ENCODE measurements at regions not wholly inside any gene's neighbourhood (a gene's known extent, or its start where the extent isn't known, plus 50 kb on each side); places are given as distances from the start of the nearest gene placed in this dataset.

DNA sequence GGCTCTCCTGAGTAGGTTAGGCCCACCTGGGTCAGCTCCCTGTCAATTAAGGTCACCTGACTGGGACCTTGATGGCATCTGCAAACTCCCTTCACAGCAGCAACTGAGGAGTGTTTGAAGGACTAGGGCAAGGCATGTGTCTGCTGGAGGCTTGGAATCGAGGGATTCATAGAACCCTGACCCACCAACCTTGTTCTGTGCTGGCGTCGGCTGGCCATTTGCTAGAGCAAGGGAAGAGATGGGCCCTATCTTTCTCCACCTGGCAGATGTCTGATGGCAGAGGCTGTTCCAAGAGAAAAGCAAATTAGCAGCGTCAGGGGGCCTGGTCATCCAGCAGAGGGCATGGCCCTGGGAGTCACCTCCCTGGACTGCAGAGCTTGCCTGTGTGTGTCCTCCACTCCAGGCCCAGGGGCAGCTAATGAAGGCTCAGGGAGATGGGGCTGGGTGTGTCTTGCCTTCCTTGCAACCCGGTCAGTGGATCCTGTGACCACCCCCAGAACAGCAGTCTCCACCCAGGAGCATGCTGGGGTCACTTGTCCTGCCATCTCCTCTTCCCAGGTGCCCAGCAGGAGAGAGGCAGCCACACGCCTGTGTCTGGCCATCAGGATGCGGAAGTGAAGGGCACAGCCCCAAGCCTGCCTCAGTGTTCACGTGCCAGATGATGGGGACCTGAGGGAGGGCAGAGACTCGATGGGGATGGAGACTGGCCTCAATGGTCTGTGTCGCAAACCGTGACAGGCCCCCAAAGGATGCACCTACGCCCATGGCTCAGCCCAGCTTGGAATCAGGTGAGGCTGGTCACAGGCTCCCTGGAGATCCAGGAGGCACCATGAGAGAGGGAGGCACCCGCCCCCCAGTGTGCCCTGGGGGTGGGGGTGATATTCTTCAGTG, 53.9 kb downstream of the BARX1 start:
- no peak for DNase-seq (ENCODE audit: low spot score)

- no peak for DNase-seq (ENCODE audit: low spot score)
Measured at GRCh38 chr9:93900436-93900819, 54.7 kb downstream of the BARX1 start.

DNA sequence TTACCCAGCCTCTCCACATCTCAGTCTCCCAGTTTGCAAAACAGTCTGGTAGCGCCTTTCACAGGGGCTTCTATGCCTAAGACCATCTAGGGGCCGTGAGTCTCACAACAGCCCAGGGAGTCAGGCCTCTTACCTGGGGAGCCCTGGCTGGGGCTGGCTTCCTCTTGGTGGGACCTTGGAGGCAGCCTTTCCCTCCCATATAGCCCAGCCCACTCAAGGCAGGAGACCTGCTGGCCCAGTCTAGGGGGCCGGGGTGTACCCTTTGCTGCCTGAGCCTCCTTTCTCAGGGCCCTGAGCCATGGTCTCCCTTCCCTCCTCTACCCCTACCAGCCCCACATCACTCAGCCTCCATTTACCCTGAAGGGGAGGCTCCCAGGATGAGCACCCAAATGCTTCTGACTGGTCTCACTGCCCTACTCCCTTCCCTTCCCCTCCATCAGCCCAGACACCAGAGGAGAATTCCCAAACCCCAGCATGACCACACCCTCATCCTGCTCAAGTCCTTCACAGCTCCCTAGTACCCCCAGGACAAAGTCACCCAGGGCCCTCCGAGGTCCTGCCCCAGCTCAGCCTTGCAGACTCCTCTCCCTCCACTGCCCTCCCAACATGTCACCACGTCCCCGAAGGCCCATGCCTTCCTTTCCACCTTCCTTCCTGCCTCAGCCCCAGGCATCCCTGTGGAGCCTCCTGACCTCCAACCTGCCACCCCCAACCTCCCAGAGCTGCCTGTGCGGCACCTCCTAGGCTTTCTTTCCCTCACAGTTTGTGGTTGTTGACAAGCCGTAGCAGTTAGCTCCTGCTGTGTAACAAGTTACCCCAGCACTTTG, 55.3 kb downstream of the BARX1 start:
- DNase-seq (ENCODE audit: low spot score) = no peak

- no peak for DNase-seq (ENCODE audit: low spot score)
Measured at GRCh38 chr9:93898502-93899426, 56.4 kb downstream of the BARX1 start.

DNA sequence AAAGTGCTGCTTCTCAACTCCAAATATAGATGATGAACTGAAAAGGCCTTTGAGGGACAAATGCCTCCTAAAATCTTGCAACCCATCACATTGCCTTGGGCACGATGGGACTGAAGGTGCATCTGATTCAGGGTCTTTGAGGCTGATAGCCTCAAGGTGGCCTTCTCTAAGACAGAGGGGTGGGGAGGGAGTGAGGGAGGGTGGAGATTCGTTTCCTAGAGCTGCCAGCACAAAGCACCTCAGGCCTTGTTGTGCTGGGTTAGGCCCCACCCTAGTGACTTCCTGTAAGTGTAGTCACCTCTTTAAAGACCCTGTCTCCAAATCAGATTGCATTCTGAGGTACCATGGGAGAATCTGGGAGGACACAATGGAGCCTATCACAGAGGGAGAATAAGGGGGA, 57.1 kb downstream of the BARX1 start:
- DNase-seq (ENCODE audit: low spot score) = no peak

GRCh38 chr9:93897075-93897970, 57.8 kb downstream of the BARX1 start:
- DNase-seq (ENCODE audit: low spot score) = no peak

DNA sequence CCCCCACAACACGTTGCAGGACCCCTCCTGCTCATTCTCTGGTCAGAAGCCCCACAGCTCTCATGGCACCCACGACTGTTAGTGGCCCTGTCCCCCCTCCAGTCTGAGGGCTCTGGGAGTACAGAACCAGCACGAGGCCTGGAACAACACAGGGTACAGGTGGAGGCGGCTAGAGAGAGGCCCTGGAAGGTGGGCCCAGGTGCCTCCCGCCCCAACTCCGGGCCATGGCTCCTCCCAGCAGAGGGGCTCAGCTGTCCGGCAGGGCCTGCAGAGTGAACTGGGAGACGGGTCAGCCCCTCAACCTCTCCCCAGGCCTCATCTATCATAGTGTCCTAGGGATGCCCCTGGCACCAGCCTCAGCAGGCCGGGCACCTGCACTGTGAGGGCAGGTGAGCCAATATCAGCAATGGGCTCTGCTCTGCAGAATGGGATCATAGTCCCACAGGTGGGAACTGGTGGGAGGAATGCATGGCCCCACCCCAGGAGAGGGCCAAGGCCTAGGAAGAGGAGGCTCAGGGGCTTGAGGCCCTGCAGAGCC, 58.6 kb downstream of the BARX1 start:
- DNase-seq (ENCODE audit: low spot score) = no peak

DNA sequence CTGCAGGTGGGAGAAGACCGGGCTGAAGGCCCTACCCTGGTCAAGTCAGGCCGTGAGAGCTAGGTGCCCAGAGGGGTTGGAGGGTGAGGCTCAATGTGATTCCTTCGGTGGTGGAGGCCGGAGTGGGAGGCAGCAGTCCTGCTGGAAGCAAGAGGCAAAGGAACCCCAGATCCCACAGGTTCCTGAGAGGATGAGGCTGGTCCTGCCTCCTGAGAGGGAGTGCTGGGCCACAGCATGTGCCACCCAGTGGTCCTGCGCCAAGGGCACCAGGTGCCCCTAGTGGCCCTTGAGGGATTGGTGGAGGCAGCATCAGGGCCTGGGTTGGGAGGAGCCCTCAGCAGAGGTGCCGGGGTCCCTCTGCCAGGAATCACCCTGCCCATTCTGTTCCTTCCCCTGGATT, 59.1 kb downstream of the BARX1 start:
- DNase-seq (ENCODE audit: low spot score) = no peak

DNA sequence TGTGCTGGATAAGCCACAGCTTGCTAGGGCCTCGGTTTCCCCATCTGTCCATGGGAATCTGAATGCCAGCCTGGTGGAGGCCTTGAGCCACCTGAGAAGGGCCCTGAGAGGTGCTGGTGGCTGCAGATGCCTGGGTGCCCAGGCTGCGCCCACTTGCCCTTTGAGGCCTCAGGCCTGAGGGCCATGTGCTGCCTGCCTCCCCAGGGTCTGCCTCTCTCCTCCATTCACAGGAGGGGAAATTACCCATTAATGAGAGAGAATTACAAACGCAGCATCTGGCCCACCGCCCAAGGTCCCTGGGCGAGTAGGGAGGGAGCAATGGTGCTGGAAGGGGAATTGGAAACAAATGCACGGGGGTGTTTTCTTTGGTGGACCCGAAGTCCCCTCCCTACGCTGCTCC, 59.6 kb downstream of the BARX1 start:
- DNase-seq (ENCODE audit: low spot score) = no peak

- no peak for DNase-seq (ENCODE audit: low spot score)
Measured at GRCh38 chr9:93894691-93895079, 60.5 kb downstream of the BARX1 start.

DNA sequence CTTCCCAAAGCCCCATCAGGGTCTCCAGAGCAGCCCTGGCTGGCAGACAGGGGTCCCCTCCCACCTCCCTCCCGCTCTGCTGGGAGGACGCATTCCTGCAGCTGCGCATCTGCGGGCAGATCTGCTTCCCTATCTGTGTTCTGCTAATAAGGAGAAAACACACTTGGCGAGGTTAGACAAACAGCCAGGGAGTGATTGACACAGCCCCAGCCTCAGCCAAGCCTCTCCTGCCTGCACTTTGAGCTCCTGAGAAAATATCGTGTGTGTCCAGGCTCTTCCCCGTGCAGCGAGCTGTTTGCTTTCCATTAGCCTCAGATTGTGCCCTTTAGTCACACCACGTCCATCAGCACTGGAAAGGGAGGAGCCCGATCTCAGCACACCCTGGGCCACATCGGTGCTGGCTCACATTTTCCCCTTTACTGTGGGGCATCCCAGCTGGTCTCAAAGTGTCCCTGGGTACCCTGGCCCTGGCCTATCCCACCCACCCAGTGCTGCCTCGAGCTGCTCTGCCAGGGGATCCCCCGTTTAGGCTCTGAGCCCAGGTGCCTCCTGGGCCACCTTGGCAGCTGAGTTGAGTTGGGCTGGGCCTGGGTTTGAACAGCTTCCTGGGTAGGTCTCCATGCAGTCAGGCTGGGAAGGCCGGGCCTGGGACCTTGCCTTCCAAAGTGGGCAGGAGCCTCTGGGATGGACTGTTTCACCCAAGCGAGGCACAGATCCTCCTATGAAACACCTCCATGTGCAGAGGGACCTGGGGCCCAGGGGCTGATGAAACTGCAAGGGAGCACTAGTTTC, 61.1 kb downstream of the BARX1 start:
- no peak for DNase-seq (ENCODE audit: low spot score)

GRCh38 chr9:93893194-93893593, 62.0 kb downstream of the BARX1 start:
- no peak for DNase-seq (ENCODE audit: low spot score)

DNA sequence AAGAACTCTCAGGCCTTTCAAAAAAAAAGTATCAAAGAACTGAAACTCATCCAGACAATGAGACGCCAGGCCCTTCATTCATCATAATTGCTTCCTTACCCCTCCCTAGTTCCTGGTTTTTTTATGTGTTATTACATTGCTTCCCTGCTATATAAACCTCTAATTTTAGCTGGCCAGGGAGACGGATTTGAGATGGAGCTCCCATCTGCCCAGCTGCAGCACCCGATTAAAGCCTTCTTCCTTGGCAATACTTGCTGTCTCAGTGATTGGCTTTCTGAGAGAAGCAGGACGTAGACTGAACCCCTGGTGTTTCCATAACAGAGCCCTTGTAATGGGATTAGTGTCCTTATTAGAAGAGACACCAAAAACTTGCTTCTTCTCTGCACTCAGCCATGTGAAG, 62.4 kb downstream of the BARX1 start:
- no peak for DNase-seq (ENCODE audit: low spot score)

DNA sequence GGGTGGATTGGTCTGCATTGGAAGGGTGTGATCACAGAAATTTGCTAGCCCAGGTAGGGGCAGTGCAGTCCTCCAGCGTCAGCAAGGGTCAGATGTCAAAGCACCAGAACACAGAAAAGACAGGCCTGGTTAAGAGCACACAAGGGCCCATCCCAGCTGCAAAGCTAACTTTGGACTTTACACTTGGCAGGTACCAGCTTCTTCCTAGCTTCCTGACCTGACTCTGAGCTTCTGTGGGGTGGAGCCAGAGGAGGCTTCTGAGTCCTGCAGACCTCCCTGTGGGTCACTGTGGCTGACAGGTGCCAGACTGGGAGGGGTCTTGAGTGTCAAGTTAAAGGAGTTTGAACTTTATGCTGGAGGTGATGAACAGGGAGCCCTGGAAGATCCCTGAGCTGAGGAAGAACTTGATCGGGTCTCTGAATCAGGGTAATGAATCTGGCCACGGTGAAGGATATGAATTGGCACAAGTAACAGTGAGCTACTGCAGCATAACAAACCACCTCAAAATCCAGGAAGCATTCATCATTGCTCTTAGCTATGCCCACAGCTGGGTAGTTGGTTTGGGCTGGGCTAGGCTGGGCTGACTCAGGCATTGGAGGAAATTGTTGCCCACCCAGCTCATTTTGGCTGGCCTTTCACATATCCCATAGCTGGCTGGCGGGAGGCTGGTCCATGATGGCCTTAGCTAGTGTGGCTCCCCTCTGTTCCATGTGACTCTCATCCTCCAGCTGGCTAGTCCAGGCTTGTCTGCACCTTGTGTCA, 63.4 kb downstream of the BARX1 start:
- no peak for DNase-seq (ENCODE audit: low spot score)

DNA sequence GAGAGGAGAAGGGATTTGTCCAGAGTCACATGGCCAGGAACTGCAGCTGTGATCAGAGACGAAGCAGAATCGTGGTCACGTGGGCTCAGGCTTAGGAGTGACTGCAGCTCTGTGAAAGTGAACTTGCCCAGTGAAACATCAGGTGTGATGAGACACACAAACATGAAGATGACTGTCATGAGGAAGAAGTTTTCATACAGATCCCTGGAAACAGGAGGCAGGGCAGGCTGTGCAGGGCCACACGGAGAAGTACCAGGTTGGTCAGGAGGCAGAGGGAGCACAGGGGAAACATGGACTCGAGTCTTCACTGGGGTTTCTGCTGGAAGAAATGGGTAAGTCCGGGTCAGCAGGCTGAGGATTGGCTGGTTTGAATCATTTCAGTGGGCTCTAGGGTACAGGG, 64.1 kb downstream of the BARX1 start:
- no peak for DNase-seq (ENCODE audit: low spot score)

GRCh38 chr9:93890436-93890935, 64.7 kb downstream of the BARX1 start:
- DNase-seq (ENCODE audit: low spot score) = no peak

DNA sequence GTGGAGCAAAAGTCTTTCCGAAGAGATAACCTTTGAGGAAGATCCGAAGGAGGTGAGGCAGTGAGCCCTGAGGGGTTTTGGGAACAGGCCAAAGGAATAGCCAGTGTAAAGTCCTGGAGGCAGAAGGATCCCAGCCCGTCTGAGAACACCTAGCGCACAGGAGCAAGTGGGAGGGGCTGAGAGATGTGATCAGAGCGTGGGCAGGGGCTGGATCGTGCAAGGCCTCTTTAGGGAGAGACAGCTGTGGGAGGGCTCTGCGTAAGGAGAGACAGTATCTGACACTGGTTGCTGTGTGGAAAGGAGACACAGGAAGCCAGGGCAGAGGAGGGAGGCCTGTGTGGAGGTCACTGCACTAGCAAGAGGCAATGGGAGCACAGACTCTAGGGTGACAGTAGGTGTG, 68.2 kb downstream of the BARX1 start:
- DNase-seq (ENCODE audit: low spot score) = no peak

DNA sequence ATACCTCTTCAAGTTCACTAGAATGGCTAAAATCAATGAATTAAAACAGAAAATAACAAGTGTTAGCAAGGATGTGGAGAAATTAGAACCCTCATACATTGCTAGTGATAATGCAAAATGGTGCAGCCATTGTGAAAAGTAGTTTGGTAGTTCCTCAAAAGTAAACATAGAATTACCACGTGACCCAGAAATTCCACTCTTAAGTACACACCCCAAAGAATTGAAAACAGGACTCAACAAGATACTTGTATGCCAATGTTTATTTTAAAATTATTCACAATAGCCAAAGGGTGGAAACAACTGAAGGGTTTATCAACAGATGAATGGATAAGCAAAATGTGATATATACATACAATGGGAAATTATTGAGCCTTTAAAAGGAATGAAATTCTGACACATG, 70.3 kb downstream of the BARX1 start:
- DNase-seq (ENCODE audit: low spot score) = no peak

All from SK-N-DZ (cell line).